GM12892 (cell line): ENCODE measurements at regions not wholly inside any gene's neighbourhood (a gene's known extent, or its start where the extent isn't known, plus 50 kb on each side); places are given as distances from the start of the nearest gene placed in this dataset.

Source experiments
- POLR2A ChIP-seq: IDR thresholded peaks from 2 replicates; pipeline ENCODE4 v1.6.1; 2011; ENCODE audit warnings: low read depth, low read length, control low read depth
- POLR2AphosphoS5 ChIP-seq: IDR thresholded peaks from 2 replicates; pipeline ENCODE4 v1.6.1; 2011; ENCODE audit warnings: low read depth, low read length, control low read depth

DNA sequence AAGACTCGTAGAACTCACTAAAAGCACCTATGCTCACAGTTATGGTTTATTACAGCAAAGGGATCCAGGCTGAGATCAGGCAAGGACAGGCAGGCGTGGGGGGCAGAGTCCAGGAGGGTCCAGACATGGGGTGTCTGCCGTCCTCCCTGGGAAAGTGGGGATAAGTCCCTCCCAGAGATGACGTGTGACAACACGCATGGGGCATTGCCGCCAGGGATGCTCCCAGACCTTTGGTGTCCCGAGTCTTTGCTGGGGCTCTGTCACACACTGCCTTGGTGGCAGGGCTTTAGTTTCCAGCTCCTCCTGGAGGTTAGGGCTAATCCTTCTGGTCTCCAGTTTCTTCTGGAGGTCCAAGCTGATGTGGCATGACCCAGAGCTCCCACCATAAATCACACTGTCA, 226.7 kb downstream of the CTTN start:
- TF ChIP-seq POLR2A (no peak), POLR2AphosphoS5 (no peak)
